HPDE6-E6E7 (cell line): ENCODE measurements at regions not wholly inside any gene's neighbourhood (a gene's known extent, or its start where the extent isn't known, plus 50 kb on each side); places are given as distances from the start of the nearest gene placed in this dataset.

ENCODE experiments used
- DNase-seq: peaks from one replicate; pipeline ENCODE4 v3.0.0; 2011; ENCODE audit warnings: missing footprints; ENCODE audit errors: extremely low spot score

GRCh38 chr3:152719264-152719663, 115.7 kb upstream of the P2RY1 start:
- peak; percentile 51 for DNase-seq

GRCh38 chr3:152720951-152721718, 113.8 kb upstream of the P2RY1 start:
- no peak for DNase-seq

- DNase-seq: no peak
Observed at GRCh38 chr3:152724270-152724669, 110.7 kb upstream of the P2RY1 start.

- no peak for DNase-seq
Observed at GRCh38 chr3:152728231-152728980, 106.5 kb upstream of the P2RY1 start.

- no peak for DNase-seq
Observed at GRCh38 chr3:152729906-152730305, 105.0 kb upstream of the P2RY1 start.

- DNase-seq: no peak
Observed at GRCh38 chr3:152731511-152731910, 103.4 kb upstream of the P2RY1 start.

GRCh38 chr3:152733584-152734119, 101.3 kb upstream of the P2RY1 start:
- DNase-seq: no peak

- peak; percentile 73 for DNase-seq
Observed at GRCh38 chr3:152737021-152737908, 97.7 kb upstream of the P2RY1 start.

- no peak for DNase-seq
Observed at GRCh38 chr3:152738656-152739055, 96.3 kb upstream of the P2RY1 start.

GRCh38 chr3:152742368-152743347, 92.3 kb upstream of the P2RY1 start:
- DNase-seq: no peak

GRCh38 chr3:152745646-152746045, 89.3 kb upstream of the P2RY1 start:
- DNase-seq: no peak

- DNase-seq: no peak
Observed at GRCh38 chr3:152754303-152754702, 80.6 kb upstream of the P2RY1 start.

GRCh38 chr3:152756807-152757206, 78.1 kb upstream of the P2RY1 start:
- no peak for DNase-seq

GRCh38 chr3:152760024-152760563, 74.8 kb upstream of the P2RY1 start:
- no peak for DNase-seq

GRCh38 chr3:152760591-152760990, 74.3 kb upstream of the P2RY1 start:
- no peak for DNase-seq

- DNase-seq: no peak
Observed at GRCh38 chr3:152768478-152768877, 66.5 kb upstream of the P2RY1 start.

- DNase-seq: peak; percentile 17
Observed at GRCh38 chr3:152769523-152769922, 65.4 kb upstream of the P2RY1 start.

- no peak for DNase-seq
Observed at GRCh38 chr3:152770296-152770695, 64.6 kb upstream of the P2RY1 start.

- no peak for DNase-seq
Observed at GRCh38 chr3:152771120-152771519, 63.8 kb upstream of the P2RY1 start.

GRCh38 chr3:152772674-152773225, 62.2 kb upstream of the P2RY1 start:
- DNase-seq: no peak
